Fibroblast of pulmonary artery (primary cell): ENCODE measurements at regions not wholly inside any gene's neighbourhood (a gene's known extent, or its start where the extent isn't known, plus 50 kb on each side); places are given as distances from the start of the nearest gene placed in this dataset.
A peak's percentile ranks its signal among the peaks of the same experiment; 100 is the strongest.
"Not testable (repeated sequence)": the region's sequence is repeated elsewhere in the genome, so short reads cannot be mapped to it uniquely, and the experiment has no call there.

Experiments
- DNase-seq: peaks from one replicate; pipeline ENCODE4 v3.0.0-alpha.2; 2010; ENCODE audit warnings: low read depth
- H3K4me3 ChIP-seq: replicated peaks from 2 replicates; pipeline ENCODE4 v1.5.1; 2011; ENCODE audit warnings: low read depth, mild to moderate bottlenecking, control low read depth, low read length, moderate library complexity
- CTCF ChIP-seq: IDR thresholded peaks from 2 replicates; pipeline ENCODE4 v1.5.1; 2011; ENCODE audit warnings: mild to moderate bottlenecking, control low read depth, low read length, inconsistent platforms; ENCODE audit errors: missing control alignments

DNA sequence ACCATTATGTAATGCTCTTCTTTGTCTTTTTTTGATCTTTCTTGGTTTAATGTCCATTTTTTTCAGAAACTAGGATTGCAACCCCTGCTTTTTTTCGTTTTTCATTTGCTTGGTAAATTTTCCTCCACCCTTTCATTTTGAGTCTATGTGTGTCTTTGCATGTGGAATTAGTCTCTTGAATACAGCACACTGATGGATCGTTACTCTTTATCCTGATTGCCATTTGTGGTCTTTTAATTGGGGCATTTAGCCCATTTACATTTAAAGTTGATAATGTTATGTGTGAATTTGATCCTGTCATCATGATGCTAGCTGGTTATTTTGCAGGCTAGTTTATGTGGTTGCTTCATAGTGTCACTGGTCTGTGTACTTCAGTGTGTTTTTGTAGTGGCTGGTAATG lies 75.6 kb upstream of the ETV3 start:
- no peak overlapping the region for H3K4me3 ChIP-seq
- TF ChIP-seq CTCF, result no peak
- DNase-seq, result no peak

DNA sequence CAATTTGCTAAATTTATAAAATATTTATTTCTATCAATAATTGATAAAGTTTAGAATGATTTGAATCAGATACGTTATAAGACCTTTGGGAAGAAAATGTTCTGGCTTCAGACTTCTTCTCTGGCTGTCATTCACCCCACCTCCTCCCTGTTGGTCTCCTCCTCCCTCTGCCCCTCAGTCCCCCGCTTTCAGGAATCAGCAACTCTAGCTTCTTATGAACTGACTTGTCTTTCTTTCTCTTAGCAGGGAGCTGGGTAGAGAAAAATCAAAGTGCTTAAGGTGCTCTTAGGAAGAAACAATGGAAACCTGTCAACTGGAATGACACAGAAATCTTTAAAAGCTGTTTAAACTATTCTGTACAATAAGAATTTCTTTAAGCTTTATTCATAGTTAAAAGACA lies 71.3 kb upstream of the ETV3 start:
- TF ChIP-seq CTCF, result no peak
- no peak for DNase-seq
- no peak overlapping the region for H3K4me3 ChIP-seq

GRCh38 chr1:157205982-157206381 lies 67.8 kb upstream of the ETV3 start:
- not testable (repeated sequence) for H3K4me3 ChIP-seq, DNase-seq

DNA sequence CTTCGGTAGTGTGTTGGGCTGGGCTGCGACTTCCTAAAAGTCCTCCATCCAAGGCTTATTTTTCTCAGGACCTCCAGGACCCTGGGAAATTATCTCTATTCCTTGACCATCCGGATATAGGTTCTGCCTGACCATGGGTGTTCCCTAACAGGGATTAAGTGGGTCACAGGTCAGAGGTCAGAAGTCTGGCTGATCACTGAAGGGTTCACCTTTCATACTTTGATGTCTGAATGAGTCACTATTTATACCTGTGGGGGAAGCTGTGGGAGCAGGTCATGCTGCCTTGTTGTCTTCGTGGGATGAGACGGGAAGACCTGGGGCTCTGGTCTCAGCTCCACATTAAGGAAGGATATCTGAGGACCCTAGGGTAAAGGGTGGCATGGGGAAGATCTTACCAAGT lies 65.0 kb upstream of the ETV3 start:
- no peak overlapping the region for H3K4me3 ChIP-seq
- TF ChIP-seq CTCF, result no peak
- no peak for DNase-seq

DNA sequence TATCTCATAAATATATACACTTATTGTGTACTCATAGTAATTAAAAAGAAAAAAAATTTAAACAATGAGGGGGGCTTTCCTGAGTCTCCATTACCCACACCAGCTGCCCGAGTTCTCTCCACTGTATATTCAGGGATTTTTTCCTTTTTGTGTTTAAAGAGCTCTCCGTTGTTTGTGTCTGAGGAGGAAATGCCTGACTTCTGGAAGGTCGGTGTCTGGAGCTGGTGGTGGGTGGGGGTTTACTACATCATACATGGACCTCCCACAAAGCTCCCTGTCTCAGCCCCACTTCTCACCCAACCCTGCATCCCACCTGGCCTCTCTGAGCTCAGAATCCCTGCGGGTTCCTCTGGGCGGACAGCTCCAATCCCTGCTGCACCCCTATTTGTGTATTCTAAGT lies 64.1 kb upstream of the ETV3 start:
- H3K4me3 ChIP-seq, result no peak overlapping the region
- no peak for DNase-seq
- no peak for TF ChIP-seq CTCF

GRCh38 chr1:157201767-157202166 lies 63.6 kb upstream of the ETV3 start:
- TF ChIP-seq CTCF, result no peak
- no peak for DNase-seq
- H3K4me3 ChIP-seq, result no peak overlapping the region

DNA sequence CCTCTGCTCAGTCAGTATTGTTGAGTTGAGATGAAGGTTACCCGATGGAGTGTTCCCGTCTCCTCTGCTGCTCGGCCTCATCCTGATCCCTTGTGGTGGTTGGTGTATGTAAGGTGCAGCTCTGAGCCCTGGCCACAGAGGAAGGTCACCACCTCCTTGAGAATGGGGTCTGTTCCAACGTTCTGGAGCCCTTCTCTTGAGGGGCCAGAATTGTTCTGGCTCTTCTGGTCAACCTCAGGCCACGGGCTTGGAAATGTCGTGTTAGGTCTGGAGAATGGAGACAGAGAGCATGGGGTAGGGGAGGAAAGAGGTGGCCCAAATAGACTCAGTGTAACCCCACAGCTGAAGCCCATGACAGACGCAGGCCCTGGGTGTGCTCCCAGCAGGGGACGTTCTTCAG lies 62.3 kb upstream of the ETV3 start:
- no peak overlapping the region for H3K4me3 ChIP-seq
- no peak for DNase-seq
- TF ChIP-seq CTCF, result no peak

DNA sequence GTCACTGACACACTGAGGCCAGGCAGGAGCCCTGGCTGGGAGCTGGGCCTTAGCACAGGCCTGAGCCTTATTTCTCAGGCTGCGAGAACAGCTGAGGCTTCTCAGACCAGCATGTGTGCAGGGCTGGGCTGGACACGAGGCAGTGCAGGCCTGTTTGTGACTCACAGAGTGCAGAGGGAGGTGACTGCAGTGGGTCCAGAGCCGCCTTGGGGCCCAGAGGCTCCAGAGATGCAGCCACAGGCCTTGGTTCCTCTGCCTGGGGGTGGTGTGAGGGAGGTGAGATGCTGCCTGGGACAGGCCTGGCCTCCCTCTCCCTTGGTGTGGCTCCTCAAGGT lies 61.2 kb upstream of the ETV3 start:
- no peak for TF ChIP-seq CTCF
- DNase-seq, result peak; percentile 2

More for the DNA sequence above, 61.2 kb upstream of the ETV3 start:
- no peak overlapping the region for H3K4me3 ChIP-seq
